ENCODE measurements at regions not wholly inside any gene's neighbourhood (a gene's known extent, or its start where the extent isn't known, plus 50 kb on each side); places are given as distances from the start of the nearest gene placed in this dataset.

DNA sequence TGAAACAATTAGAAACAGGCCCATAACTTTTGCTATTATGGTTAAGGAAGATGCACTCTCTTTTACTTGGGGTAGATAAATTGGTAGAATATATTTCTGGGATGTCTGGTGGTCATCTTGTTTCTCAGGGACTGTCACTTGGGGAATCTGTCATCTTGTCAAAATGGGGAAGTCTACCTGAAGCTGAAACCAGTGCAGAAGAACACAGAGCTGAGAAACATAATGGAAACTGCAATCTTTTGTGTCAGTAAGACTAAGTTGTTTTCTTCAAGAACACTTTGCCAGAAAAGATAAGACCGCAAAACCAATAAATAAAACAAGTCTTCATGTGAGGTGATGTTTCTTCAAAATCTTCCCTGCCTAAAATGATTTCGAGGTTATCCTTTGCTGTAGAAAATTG is 92.0 kb downstream of the NAA11 start:
- TF ChIP-seq CTCF (IDR thresholded peaks at IDR 0.05), result no peak
- TF ChIP-seq POLR2A (IDR thresholded peaks at IDR 0.05), result no peak
